HepG2 (cell line): ENCODE measurements at regions not wholly inside any gene's neighbourhood (a gene's known extent, or its start where the extent isn't known, plus 50 kb on each side); places are given as distances from the start of the nearest gene placed in this dataset.

ENCODE experiments used
- GATAD1 ChIP-seq: IDR thresholded peaks from 2 replicates; pipeline ENCODE4 v1.6.1; 2016; ENCODE audit warnings: missing genetic modification reagents, missing compliant biosample characterization
- JUN ChIP-seq: sonication (generic); formaldehyde crosslinking; IDR thresholded peaks from 2 replicates; pipeline ENCODE4 v1.4.0; 2020; ENCODE audit warnings: mild to moderate bottlenecking, missing genetic modification reagents
- NCOA5 ChIP-seq: sonication (generic); formaldehyde crosslinking; IDR thresholded peaks from 2 replicates; pipeline ENCODE4 v1.4.0; 2020; ENCODE audit warnings: missing genetic modification reagents
- RBFOX2 ChIP-seq: fragments of 200-400 bp; formaldehyde crosslinking; IDR thresholded peaks from 2 replicates; pipeline ENCODE4 v1.6.1; 2017; ENCODE audit warnings: low read depth, mild to moderate bottlenecking, low read length
- RFXANK ChIP-seq: IDR thresholded peaks from 2 replicates; pipeline ENCODE4 v1.6.1; 2016
- SKI ChIP-seq: fragments of 450-650 bp; IDR thresholded peaks from one replicate; pipeline ENCODE4 v1.6.1; 2018; ENCODE audit warnings: mild to moderate bottlenecking; ENCODE audit not compliant: partially characterized antibody
- ZNF432 ChIP-seq: sonication (generic); formaldehyde crosslinking; IDR thresholded peaks from 2 replicates; pipeline ENCODE4 v1.5.0; 2020; ENCODE audit warnings: missing genetic modification reagents, mild to moderate bottlenecking, borderline replicate concordance
- ZNF660 ChIP-seq: sonication (generic); formaldehyde crosslinking; IDR thresholded peaks from 2 replicates; pipeline ENCODE4 v1.5.1; 2020; ENCODE audit warnings: mild to moderate bottlenecking, low read depth, missing genetic modification reagents, borderline replicate concordance
- ZNF768 ChIP-seq: sonication (generic); formaldehyde crosslinking; IDR thresholded peaks from 2 replicates; pipeline ENCODE4 v1.4.0; 2020; ENCODE audit warnings: missing genetic modification reagents
- ZNF841 ChIP-seq: sonication (generic); formaldehyde crosslinking; IDR thresholded peaks from 2 replicates; pipeline ENCODE4 v1.8.1; 2023; ENCODE audit warnings: missing genetic modification reagents, borderline replicate concordance
- ZNF878 ChIP-seq: sonication (generic); formaldehyde crosslinking; IDR thresholded peaks from 2 replicates; pipeline ENCODE4 v1.8.1; 2023; ENCODE audit warnings: mild to moderate bottlenecking, missing genetic modification reagents, moderate library complexity
- TF ChIP-seq, protein P1 (sequence below): sonication (generic); formaldehyde crosslinking; IDR thresholded peaks from 2 replicates; pipeline ENCODE4 v1.5.1; 2020; ENCODE audit warnings: mild to moderate bottlenecking, missing genetic modification reagents, borderline replicate concordance
- TF ChIP-seq, protein P2 (sequence below): sonication (generic); formaldehyde crosslinking; IDR thresholded peaks from 2 replicates; pipeline ENCODE4 v1.5.1; 2020; ENCODE audit warnings: mild to moderate bottlenecking, missing genetic modification reagents, moderate library complexity
- TF ChIP-seq, protein P3 (sequence below): sonication (generic); formaldehyde crosslinking; IDR thresholded peaks from 2 replicates; pipeline ENCODE4 v1.4.0; 2020; ENCODE audit warnings: missing genetic modification reagents, low read depth, mild to moderate bottlenecking, borderline replicate concordance
- TF ChIP-seq, protein P4 (sequence below): sonication (generic); formaldehyde crosslinking; conservative IDR thresholded peaks from 2 replicates; pipeline ENCODE4 v1.8.1; 2023; ENCODE audit warnings: missing genetic modification reagents
- TF ChIP-seq, protein P5 (sequence below): sonication (generic); formaldehyde crosslinking; IDR thresholded peaks from 2 replicates; pipeline ENCODE4 v1.5.0; 2020; ENCODE audit warnings: mild to moderate bottlenecking, missing genetic modification reagents

DNA sequence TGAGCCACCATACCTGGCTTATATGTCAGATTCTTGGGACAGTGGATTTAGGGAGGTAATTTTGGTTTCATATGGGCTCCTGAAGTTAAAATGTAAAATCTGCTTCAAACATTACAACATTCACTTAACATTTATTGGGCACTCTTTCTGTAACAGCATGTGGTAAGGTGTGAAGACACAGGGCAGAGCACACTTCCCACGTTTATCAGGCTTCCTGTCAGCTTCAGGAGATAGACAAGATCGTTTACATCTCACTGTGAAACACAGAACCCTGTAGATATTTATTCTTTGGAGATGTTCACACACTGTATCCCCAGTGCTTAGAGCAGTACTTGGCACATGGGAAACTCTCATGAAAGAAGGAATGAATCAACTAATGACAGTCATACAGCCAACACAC, 426.0 kb upstream of the RARB start (continued):
- TF ChIP-seq, protein P1, sequence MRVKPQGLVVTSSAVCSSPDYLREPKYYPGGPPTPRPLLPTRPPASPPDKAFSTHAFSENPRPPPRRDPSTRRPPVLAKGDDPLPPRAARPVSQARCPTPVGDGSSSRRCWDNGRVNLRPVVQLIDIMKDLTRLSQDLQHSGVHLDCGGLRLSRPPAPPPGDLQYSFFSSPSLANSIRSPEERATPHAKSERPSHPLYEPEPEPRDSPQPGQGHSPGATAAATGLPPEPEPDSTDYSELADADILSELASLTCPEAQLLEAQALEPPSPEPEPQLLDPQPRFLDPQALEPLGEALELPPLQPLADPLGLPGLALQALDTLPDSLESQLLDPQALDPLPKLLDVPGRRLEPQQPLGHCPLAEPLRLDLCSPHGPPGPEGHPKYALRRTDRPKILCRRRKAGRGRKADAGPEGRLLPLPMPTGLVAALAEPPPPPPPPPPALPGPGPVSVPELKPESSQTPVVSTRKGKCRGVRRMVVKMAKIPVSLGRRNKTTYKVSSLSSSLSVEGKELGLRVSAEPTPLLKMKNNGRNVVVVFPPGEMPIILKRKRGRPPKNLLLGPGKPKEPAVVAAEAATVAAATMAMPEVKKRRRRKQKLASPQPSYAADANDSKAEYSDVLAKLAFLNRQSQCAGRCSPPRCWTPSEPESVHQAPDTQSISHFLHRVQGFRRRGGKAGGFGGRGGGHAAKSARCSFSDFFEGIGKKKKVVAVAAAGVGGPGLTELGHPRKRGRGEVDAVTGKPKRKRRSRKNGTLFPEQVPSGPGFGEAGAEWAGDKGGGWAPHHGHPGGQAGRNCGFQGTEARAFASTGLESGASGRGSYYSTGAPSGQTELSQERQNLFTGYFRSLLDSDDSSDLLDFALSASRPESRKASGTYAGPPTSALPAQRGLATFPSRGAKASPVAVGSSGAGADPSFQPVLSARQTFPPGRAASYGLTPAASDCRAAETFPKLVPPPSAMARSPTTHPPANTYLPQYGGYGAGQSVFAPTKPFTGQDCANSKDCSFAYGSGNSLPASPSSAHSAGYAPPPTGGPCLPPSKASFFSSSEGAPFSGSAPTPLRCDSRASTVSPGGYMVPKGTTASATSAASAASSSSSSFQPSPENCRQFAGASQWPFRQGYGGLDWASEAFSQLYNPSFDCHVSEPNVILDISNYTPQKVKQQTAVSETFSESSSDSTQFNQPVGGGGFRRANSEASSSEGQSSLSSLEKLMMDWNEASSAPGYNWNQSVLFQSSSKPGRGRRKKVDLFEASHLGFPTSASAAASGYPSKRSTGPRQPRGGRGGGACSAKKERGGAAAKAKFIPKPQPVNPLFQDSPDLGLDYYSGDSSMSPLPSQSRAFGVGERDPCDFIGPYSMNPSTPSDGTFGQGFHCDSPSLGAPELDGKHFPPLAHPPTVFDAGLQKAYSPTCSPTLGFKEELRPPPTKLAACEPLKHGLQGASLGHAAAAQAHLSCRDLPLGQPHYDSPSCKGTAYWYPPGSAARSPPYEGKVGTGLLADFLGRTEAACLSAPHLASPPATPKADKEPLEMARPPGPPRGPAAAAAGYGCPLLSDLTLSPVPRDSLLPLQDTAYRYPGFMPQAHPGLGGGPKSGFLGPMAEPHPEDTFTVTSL (CRISPR knock-in tag): no peak
- TF ChIP-seq, protein P2, sequence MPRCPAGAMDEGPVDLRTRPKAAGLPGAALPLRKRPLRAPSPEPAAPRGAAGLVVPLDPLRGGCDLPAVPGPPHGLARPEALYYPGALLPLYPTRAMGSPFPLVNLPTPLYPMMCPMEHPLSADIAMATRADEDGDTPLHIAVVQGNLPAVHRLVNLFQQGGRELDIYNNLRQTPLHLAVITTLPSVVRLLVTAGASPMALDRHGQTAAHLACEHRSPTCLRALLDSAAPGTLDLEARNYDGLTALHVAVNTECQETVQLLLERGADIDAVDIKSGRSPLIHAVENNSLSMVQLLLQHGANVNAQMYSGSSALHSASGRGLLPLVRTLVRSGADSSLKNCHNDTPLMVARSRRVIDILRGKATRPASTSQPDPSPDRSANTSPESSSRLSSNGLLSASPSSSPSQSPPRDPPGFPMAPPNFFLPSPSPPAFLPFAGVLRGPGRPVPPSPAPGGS: no peak
- TF ChIP-seq, protein P3, sequence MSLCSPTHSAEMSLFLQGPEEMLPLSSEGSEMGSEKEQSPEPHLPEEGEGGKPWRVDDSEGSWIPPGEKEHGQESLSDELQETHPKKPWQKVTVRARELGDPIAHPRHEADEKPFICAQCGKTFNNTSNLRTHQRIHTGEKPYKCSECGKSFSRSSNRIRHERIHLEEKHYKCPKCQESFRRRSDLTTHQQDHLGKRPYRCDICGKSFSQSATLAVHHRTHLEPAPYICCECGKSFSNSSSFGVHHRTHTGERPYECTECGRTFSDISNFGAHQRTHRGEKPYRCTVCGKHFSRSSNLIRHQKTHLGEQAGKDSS (CRISPR knock-in tag): no peak
- TF ChIP-seq ZNF878 (CRISPR knock-in tag) (no peak), ZNF432 (no peak), SKI (no peak), RFXANK (CRISPR knock-in tag) (no peak), GATAD1 (CRISPR knock-in tag) (no peak), NCOA5 (CRISPR knock-in tag) (no peak), JUN (CRISPR knock-in tag) (no peak), ZNF660 (CRISPR knock-in tag) (no peak), RBFOX2 (no peak), ZNF841 (CRISPR knock-in tag) (no peak), ZNF768 (CRISPR knock-in tag) (no peak)
- TF ChIP-seq, protein P4, sequence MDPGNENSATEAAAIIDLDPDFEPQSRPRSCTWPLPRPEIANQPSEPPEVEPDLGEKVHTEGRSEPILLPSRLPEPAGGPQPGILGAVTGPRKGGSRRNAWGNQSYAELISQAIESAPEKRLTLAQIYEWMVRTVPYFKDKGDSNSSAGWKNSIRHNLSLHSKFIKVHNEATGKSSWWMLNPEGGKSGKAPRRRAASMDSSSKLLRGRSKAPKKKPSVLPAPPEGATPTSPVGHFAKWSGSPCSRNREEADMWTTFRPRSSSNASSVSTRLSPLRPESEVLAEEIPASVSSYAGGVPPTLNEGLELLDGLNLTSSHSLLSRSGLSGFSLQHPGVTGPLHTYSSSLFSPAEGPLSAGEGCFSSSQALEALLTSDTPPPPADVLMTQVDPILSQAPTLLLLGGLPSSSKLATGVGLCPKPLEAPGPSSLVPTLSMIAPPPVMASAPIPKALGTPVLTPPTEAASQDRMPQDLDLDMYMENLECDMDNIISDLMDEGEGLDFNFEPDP (CRISPR knock-in tag): no peak
- TF ChIP-seq, protein P5, sequence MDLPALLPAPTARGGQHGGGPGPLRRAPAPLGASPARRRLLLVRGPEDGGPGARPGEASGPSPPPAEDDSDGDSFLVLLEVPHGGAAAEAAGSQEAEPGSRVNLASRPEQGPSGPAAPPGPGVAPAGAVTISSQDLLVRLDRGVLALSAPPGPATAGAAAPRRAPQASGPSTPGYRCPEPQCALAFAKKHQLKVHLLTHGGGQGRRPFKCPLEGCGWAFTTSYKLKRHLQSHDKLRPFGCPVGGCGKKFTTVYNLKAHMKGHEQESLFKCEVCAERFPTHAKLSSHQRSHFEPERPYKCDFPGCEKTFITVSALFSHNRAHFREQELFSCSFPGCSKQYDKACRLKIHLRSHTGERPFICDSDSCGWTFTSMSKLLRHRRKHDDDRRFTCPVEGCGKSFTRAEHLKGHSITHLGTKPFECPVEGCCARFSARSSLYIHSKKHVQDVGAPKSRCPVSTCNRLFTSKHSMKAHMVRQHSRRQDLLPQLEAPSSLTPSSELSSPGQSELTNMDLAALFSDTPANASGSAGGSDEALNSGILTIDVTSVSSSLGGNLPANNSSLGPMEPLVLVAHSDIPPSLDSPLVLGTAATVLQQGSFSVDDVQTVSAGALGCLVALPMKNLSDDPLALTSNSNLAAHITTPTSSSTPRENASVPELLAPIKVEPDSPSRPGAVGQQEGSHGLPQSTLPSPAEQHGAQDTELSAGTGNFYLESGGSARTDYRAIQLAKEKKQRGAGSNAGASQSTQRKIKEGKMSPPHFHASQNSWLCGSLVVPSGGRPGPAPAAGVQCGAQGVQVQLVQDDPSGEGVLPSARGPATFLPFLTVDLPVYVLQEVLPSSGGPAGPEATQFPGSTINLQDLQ: no peak
- TF ChIP-seq, all 625 proteins: peak for 0
